ENCODE measurements at regions not wholly inside any gene's neighbourhood (a gene's known extent, or its start where the extent isn't known, plus 50 kb on each side); places are given as distances from the start of the nearest gene placed in this dataset.

DNA sequence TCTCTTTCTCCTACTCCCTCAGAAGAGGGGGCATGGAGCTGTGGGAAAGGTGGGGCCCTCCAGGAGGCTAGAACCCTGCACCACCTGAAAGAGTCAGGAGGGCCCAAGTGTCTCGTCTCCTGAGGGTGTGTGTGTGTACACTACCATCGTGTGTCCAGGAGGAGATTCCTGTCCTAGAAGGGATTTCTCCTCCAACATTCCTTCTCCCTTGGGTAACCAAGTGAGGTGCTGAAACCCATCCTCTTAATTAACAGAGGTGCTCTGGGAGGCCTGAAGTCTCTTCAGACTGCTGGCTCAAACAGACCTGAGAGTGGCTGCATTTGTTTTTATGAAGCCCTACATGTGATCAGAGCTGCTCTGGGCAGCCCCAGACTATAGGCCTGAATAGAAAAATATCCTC is 61.1 kb upstream of the FAM169A start:
- TF ChIP-seq, protein P1, sequence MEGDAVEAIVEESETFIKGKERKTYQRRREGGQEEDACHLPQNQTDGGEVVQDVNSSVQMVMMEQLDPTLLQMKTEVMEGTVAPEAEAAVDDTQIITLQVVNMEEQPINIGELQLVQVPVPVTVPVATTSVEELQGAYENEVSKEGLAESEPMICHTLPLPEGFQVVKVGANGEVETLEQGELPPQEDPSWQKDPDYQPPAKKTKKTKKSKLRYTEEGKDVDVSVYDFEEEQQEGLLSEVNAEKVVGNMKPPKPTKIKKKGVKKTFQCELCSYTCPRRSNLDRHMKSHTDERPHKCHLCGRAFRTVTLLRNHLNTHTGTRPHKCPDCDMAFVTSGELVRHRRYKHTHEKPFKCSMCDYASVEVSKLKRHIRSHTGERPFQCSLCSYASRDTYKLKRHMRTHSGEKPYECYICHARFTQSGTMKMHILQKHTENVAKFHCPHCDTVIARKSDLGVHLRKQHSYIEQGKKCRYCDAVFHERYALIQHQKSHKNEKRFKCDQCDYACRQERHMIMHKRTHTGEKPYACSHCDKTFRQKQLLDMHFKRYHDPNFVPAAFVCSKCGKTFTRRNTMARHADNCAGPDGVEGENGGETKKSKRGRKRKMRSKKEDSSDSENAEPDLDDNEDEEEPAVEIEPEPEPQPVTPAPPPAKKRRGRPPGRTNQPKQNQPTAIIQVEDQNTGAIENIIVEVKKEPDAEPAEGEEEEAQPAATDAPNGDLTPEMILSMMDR (IDR thresholded peaks at IDR 0.05; ENCODE audit: low read depth, low read length), result no peak
- no peak for DNase-seq (ENCODE audit: low read depth, low spot score)
- in situ Hi-C loops (cut with HindIII; ENCODE audit: low sequenced_read_pairs), result no loop called here
- no peak overlapping the region for H3K4me3 ChIP-seq (ENCODE audit: low read depth, low read length)

DNA sequence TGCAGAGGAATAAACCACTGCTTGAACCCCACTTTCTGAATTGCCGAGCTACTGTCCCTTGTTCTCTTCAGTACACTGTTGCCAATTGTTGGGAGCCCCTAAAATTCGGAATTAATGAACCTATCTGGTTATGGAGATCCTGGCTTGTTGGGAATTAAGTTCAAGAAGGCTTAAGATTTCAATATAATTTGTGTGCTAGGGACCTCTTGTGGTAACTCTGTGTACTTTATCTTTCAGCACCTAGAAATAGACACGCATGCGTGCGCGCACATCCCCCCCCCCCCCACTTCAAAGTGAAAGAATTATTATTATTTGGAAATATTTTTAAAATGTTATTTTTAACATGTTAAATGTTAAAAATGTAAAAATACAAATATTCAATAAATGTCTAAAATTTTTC is 53.3 kb upstream of the FAM169A start:
- no peak overlapping the region for H3K4me3 ChIP-seq (ENCODE audit: low read depth, low read length)
- in situ Hi-C loops (cut with HindIII; ENCODE audit: low sequenced_read_pairs), result no loop called here
- peak; percentile 73 for DNase-seq (ENCODE audit: low read depth, low spot score)
- TF ChIP-seq, protein P1 (IDR thresholded peaks at IDR 0.05; ENCODE audit: low read depth, low read length), result peak; percentile 54

DNA sequence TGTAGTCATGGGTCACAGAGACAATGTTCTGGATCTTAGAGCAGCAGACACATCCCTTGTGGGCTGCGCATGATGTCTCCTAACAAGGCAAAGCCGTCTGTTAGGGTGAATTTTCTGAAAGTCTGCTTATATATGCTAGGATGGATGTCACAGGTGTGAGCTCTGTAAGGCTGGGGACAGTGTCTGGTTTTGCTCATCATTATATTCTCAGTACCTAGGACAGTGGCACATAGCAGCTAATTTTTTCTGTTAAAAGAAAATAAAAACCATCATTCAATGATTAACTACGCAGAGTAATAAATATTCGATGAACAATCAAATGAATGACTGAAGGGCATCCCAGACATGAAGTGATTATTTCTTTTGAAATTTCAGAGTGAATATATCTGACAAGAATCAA is 52.9 kb upstream of the FAM169A start:
- DNase-seq (ENCODE audit: low read depth, low spot score), result no peak
- H3K4me3 ChIP-seq (ENCODE audit: low read depth, low read length), result no peak overlapping the region
- in situ Hi-C loops (cut with HindIII; ENCODE audit: low sequenced_read_pairs), result no loop called here
- TF ChIP-seq, protein P1 (IDR thresholded peaks at IDR 0.05; ENCODE audit: low read depth, low read length), result no peak

DNA sequence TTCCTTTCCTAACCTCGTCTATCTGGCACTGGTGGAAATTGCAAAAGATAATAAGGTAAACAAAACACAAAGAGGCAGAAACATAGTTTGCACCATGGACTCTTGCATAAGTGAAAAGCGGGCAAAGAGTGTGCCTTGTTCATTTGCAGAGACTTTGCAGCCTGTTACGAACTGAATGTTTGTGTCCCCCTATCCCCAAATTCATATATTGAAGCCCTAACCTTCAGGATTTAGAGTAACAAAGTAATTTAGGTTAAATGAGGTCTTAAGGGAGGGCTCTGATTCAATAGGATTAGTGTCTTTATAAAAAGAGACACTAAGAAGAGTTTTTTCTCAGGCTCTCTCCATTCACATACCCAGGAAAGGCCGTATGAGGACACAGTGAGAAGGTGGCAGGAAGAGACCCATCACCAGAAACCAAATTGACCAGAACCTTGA is 52.1 kb upstream of the FAM169A start:
- DNase-seq (ENCODE audit: low read depth, low spot score), result no peak

DNA sequence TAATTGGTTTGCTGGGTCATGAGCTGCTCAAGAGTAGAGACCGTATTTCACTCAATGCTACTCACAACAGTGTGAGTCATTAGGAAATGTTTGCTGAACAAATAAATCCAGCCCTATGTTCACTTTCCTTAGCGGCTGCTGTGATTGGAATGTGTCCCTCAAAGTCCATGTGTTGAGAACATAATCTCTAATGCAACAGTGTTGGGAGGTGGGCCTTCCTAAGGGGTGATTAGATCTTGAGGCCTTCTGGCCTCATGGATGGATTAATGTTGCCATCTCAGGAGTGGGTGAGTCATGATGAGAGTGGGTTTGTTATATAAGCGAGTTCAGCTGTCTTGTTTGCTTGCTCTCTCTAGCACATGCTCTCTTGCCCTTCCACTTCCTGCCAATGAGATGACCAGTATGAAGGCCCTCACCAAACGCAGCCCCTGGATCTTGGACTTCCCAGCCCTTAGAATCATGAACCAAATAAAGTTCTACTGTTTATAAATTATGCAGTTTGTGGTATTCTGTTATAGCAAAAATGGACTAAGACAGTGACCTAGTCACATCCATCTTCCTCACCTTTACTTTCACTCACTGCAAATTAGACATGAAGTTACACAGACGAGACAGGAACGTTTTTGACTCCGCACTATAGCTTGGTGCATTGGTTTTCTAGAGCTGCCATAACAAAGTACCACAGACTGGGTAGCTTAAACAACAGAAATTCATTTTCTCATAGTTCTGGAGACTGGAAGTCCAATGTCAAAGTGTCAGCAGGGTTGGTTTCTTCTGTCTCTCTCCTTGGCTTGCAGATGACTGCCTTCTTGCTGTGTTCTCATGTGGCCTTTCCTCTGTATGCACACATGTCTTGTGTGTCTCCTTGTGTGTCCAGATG is 50.9 kb upstream of the FAM169A start:
- peak; percentile 28 for DNase-seq (ENCODE audit: low read depth, low spot score)
- TF ChIP-seq, protein P1 (IDR thresholded peaks at IDR 0.05; ENCODE audit: low read depth, low read length), result no peak
- no peak overlapping the region for H3K4me3 ChIP-seq (ENCODE audit: low read depth, low read length)
- in situ Hi-C loops (cut with HindIII; ENCODE audit: low sequenced_read_pairs), result no loop called here

More for the DNA sequence above, 52.1 kb upstream of the FAM169A start:
- H3K4me3 ChIP-seq (ENCODE audit: low read depth, low read length), result no peak overlapping the region
- TF ChIP-seq, protein P1 (IDR thresholded peaks at IDR 0.05; ENCODE audit: low read depth, low read length), result no peak
- in situ Hi-C loops (cut with HindIII; ENCODE audit: low sequenced_read_pairs), result no loop called here
